RCC 7860 (cell line): ENCODE measurements at regions not wholly inside any gene's neighbourhood (a gene's known extent, or its start where the extent isn't known, plus 50 kb on each side); places are given as distances from the start of the nearest gene placed in this dataset.
A peak's percentile ranks its signal among the peaks of the same experiment; 100 is the strongest.

Experiments
- DNase-seq: peaks from one replicate; pipeline ENCODE4 v3.0.0-alpha.2; 2015; ENCODE audit warnings: low spot score
- FAIRE-seq: peaks from 2 replicates; lab custom pipeline; 2012; peaks lifted over from hg19 to GRCh38; lab: Jason Lieb, UNC

DNA sequence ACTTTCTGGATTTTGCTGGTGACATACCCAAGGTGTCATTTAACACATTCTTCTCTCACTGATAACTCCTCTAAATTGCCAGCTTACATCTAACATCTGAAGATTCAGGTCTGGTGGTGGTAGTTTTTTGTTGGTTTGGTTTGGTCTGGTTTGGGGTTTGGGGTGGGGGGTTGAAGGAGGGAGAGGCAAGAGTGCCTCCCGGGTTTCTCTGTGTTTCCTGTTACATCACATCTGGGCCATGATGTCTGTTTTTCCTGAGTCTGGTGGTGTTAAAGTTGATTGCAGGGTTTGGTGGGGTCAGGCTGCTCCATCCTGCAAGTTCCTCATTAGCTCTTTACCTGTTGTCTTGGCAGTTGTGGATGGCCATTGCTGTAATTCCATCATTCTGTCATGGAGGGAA lies 155.8 kb upstream of the UBL3 start:
- no peak for DNase-seq
- no peak for FAIRE-seq

DNA sequence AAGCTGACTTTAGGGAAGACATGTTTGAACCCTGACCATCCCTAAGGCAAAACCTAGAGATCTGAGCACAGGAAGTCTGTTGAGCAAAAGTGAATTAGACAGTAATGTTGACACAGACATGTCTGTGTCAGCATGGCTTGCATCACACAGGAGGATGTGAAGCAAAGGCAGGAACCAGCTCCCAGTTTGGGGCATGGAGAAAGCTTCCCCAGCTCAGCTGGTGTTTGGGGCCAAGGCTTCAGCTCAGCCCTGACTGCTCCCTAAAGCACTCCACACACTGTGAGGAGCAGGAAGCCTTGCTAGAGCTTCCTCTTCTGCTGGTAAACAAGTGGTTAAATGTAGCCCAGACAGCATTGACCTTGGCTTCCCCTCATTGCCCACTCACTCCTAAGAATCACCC lies 153.8 kb upstream of the UBL3 start:
- no peak for FAIRE-seq

DNA sequence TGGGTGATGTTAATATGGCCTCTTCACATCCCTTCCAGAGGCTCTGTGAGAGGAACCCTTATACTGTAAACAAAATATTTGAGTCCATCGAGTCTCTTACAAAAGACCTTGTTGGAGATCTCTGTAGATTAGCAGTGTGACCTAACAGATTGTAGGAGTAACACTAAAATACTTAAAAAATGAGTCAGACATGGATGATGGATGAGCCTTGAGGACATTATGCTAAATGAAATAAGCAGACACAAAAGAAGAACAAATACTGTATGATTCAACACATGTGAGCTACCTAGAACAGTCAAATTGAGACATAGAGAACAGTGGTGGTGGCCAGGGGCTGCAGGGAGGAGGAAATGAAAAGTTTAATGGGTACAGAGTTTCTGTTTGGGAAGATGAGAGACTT lies 152.2 kb upstream of the UBL3 start:
- DNase-seq: peak; percentile 80
- FAIRE-seq: peak; percentile 62

More for the DNA sequence above, 153.8 kb upstream of the UBL3 start:
- no peak for DNase-seq

DNA sequence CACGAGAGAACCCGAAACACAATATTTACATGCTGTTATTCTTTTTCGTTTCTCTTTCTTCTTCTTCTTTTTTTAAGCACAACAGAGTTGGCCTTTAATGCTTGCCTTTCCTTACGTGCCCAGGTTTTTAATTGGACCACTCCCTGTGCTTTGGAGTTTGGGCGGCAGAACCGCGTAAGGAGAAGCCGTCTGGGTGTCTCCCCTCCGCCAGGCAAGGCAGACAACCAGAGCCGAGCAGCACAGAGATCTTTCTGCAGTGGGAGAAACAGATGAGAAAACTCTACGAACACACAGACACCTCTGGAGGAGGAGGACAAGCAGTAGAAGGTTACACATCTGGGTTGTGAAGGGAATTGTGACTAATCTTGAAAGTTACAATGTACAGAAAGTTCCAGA lies 150.0 kb upstream of the UBL3 start:
- FAIRE-seq: no peak

DNA sequence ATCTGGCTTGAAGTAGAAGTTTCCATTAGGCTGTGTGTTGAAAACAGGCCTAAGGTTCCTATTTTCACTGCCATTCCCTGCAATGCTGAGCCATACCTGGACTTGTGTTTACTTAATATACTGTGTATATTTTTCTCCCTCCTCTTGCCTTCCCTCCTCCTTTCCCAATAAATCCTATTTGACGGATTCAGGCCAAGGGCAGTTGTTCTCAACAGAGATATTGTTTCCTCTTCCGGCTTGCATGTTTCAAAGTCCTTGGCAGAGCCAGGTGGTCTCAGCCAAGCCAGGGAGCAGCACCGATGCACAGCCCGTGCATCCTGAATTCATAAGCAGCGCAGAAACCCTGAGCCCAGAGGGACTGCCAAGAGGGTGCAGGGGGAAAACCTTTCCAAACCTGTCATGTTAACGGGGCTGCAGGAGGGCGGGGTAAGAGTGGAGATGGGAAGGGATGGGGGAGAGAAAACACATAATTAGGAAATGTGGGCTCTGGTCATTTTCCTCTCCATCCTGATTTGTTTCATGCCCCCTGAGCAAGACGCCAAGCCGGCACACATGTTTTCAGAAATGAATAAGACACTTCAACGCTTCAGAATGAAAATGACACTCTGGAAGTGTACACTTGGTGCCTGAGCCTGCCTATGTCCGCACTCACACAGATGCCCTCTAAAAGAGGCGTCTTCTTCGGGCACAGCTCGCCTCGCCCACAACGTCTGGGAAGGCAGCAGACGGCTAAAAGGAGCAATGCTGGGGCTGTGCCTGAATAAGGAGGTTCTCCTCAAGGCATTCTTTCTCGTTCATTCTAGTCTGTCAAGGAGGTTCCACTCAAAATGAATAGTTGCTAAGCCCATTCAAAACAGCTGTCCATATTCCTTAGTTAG lies 149.3 kb upstream of the UBL3 start:
- DNase-seq (no peak), FAIRE-seq (no peak)

More for the DNA sequence above, 150.0 kb upstream of the UBL3 start:
- no peak for DNase-seq

DNA sequence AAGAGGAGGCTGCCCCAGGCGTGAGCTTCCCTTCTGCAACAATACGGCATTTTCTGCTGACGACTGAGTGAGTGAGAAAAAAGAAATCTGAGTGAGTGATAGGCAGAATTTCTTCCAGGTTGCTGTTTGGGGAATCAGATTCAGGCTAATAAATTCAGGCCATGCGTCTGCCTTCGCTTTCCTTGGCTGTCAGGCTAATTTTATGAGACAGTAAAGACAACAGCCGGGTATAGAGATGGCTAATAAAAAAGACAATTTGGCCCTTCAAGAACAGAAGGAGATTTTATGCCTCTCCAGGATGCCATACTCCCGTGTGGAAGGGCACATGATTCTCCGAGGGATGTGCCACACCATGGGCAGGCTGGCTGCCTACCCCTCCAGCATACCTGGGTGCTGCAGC lies 145.9 kb upstream of the UBL3 start:
- no peak for FAIRE-seq
- no peak for DNase-seq

DNA sequence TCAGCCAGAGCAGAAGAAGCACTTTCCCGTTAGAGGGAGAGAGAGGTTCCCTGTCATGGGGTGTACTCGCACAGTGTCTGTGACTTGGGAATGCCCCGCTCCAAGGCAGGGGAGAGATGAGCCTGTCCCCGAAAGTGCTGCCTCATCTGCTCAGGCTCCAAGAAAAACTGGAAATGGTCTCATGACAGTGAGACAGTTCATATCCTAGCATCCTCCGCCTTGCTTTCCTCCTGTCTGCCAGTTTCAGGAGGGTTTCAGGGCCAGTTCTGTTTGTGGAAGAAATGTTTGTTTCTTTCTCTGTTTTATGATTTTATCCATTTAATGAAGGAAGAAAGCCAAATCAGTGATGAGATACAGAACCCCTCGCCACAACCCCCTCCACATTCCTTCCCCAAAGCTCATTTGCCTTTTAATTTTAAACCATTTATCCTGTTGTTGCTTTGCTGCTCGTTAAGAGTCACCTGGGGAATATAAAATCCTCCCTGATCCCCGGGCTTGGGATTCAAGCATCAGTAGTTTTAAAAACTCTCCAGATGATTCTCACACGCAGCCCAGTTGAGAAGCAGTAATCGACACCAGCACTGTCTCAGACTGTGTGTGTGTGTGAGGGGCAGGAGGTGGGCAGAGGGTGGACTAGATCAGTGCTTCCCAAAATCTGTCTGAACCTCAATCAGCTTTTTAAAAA lies 144.6 kb upstream of the UBL3 start:
- FAIRE-seq: no peak

DNA sequence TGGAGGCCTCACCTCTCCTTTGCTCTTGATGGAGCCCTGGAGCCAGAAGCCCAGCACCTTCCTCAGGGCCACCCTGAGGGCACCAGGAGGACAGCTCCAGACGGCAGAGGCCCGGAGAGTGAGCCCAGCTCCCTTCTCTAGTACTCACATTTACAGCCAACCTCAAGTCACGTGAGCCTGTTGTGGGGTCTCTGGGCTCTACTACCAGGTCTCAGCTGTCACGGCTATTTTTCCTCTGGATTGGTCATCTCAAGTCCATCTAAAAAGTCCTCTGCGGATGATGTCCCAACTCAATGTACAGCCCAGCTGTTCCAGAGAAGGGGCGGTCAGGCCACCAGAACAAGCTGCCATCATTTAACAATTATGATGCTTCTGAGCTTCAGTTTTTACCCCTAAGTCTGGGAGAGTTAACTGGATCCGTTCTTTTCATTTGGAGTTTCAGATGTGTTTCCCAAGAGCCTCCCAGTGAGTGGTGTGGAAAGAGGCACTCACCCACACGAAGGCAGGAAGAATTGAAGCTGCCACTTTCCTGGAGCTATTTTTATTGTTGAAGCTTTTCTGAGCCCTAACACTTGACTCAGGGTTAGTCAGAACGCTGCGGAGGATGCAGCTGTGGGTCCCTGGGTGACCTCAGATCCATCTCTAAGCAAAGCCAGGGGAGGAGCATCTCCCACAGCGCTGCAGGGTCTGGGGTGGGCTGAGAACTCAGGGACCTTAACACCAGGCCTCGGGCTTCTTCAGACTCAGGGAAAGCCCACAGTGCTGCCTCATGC lies 143.5 kb upstream of the UBL3 start:
- peak; percentile 48 for DNase-seq

More for the DNA sequence above, 144.6 kb upstream of the UBL3 start:
- no peak for DNase-seq

DNA sequence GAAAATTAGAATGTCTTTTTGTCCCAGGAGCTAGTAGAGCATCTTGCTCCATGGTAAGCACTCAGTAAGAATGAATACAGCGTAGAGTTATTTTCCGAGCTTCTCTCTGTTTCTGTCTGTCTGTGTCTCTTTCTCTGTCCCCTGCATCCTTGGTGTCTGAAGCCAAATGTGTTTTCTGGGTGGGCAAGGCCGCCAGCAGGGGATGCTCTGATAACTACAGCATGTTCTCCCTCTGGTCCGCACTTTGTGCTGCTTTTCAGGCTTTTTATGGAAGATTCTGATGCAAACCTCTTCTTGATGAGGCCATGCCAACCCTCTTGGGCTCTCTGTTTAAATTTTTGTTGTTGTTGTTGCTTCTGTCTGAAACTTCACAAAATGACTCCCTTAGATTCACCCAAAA lies 142.8 kb upstream of the UBL3 start:
- FAIRE-seq: no peak
- no peak for DNase-seq

More for the DNA sequence above, 143.5 kb upstream of the UBL3 start:
- no peak for FAIRE-seq

DNA sequence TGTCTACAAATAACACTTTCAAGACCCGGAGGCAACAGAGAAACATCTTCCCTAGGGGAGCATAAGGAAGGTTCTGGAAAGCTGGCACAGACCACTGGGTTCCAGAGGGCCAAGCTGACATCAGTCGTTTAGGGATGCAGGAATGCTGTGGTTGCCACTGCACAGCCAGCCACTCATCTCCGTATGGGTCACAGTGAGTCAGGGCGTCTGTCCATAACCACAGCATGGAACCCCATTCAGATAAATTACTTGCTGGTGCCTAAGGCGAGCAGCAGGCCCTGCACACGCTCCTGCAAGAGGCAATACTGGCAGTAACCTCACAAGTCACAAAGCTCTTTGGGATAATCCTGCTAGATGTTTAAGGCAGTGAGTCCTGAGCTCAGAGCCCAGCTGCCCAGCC lies 140.9 kb upstream of the UBL3 start:
- peak; percentile 86 for FAIRE-seq
- peak; percentile 93 for DNase-seq

DNA sequence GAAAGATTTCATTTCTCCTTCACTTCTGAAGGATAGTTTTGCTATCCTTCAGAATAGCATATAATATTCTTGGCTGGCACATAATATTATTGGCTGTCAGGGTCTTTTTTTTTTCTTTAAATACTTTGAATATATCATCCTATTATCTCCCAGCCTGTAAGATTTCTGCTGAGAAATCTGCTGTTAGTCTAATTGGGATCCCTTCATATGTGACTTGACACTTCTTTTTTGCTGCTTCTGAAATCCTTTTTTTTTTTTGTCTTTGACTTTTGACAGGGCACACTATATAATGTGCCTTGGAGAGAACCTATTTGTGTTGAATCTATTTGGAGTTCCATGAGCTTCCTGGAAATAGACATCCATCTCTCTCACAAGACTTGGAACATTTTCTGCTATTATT lies 136.9 kb upstream of the UBL3 start:
- FAIRE-seq (no peak), DNase-seq (no peak)

DNA sequence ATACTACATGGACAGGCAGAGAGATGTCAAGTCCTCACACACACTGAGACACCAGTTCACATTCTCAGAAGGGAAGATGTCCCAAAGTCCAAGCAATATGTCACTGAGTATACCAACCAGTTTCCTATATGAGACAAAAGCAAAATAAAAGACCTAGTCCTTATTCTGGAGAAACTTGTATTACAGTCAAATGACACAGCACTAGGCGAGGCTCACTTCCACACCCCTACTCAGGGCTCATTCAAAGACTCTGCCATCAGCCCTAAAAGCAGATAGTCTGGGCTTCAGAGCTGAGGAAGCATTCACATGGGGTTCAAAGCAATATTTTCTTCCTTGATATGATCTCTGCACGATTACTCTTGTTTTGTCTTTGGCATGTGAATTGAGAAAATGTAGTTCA lies 129.9 kb upstream of the UBL3 start:
- no peak for FAIRE-seq
- no peak for DNase-seq

DNA sequence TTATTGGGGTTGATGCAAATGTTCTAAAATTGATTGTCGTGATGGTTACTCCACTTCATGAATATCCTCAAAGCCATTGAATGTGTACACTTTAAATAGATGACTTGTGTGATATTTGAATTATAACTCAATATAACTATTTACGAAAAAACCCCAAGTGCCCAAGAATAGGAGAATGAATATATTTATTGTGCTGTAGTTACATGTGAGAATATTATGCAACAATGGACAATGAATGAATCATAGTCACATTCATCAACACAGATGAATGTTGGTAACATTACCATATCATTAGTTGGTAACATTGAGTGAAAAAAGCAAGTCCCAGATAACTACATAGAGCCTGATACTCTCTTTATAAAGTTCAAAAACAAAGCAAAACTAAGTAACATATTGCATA lies 127.8 kb upstream of the UBL3 start:
- no peak for FAIRE-seq
- no peak for DNase-seq

DNA sequence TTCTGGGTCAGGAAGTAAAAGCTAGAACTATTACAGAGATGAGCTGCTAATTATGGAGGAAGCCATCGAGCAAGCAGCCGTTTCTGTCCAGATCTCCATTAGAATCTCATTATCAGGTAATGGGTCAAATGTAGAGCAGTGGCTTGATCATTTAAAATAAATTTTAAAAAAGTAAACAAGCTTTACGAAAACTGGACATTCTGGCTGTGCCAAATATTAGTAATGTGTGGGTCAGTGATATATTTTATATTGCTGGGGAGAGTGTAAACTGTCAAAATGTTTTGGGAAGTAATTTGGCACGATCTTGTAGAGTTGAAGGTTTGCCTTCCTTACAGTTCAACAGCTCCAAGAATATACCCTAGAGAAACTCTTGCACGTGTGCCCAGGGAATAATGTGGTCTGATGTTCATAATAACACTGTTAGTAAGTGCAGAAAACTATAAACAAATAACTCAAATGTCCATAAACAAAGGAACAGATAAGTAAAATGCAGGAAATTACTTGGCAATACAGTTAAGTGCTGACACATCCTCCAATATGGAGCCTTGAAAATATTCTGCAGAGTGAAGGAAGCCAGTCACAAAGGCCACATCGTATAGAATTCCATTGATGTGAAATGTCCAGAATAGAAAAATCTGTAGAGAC lies 127.2 kb upstream of the UBL3 start:
- no peak for DNase-seq
- no peak for FAIRE-seq

DNA sequence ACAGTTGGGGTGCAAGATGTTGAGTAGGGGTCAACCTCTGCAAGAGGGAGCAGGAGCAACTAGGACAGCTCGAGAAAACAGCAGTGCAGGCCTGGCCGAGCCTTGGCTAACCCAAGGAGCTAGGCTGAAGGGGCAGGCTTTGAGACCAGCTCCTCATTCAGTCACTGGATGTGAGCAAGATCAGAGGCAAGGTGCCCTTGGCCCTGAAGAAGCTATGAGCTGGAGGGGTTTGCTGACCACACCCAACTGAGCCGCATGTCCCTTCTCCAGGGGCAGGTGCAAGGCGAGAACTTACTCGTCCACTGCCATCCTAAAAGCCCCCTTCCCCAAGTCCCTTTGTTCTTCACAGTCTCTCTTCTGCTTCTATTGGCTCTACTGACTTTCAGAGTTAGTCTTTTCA lies 126.1 kb upstream of the UBL3 start:
- no peak for DNase-seq
- FAIRE-seq: no peak

DNA sequence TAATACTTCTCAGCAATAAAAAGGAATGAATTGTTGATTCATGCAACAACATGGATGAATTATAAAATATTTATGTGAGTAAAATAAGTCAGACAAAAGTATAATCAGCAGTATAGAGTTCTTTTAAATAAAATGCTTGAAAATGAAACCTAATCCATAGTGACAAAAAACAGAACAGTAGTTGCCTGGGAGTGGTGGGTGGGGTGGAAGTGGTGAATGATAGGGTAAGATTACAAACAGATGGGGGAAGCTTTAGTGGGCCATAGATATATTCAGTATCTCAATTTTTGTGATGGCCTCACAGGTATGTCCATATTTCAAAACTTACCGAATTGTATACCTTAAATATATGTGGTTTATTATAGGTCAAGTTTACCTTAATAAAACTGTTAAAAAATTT lies 124.9 kb upstream of the UBL3 start:
- FAIRE-seq (no peak), DNase-seq (no peak)

DNA sequence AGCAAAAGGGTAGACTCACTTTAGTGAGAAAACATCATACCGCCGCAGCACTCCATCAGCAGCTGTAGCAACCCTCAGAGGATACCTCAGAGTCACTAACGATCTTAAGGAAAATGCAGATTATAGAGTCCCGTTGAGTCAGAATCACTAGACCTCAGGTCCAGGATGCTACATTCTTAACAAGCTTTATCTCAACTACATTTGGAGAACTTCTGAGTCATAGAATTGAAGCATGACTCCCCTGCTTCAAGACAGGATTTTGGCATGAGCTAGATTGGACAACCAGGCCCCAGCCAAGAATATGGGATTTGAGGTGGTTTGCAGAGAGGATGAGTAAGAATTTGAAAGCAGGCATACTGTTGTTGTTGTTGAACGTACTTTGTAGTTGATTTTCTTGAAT lies 118.9 kb upstream of the UBL3 start:
- FAIRE-seq: no peak
- DNase-seq: peak; percentile 12

DNA sequence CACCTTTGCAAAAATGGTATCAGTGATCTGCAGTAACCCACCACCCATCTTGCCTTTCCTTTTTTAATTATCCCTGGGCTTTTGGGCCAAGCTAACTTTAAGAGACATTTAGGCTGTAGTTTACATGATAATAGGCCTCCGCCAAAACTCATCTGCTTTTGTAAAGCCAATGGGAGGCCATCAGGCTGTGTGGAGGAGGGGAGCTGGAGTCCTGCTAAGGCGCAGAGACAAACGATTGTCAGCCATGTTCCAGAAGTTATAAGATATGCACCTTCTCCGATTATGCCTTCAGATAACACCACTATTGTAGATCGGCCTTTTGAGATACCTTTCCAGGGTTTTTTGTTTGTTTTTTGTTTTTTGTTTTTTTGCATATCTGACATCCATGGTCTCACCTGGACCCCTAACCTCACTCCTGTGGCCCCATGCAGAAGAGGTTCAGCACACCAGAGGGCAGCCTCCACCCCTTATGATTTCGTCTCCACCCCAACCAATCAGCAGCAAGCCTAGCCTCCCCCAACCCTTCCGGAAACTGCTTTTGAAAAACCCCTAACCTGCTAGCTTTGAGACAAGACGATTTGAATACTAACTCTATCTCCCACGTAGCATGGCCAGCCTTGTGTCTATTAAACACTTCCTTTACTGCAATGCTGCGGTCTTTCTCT lies 113.9 kb upstream of the UBL3 start:
- DNase-seq: no peak
- no peak for FAIRE-seq

DNA sequence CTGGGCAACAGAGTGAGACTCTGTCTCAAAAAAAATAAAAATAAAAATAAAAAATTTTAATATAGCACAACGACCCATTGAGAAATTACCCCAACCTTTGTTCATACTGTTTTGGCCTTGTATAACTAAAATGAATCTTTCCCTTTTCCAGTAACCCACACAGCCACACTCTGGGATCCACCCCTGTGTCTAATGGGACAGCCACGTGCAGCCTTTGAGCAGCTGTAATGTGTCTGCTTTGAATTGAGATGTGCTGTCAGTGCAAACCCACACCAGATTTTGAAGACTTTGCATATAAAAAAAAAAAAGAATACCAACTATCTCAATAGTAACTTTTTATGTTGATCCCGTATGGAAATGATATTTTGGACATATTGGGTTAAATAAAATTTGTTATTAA lies 112.7 kb upstream of the UBL3 start:
- FAIRE-seq: no peak

DNA sequence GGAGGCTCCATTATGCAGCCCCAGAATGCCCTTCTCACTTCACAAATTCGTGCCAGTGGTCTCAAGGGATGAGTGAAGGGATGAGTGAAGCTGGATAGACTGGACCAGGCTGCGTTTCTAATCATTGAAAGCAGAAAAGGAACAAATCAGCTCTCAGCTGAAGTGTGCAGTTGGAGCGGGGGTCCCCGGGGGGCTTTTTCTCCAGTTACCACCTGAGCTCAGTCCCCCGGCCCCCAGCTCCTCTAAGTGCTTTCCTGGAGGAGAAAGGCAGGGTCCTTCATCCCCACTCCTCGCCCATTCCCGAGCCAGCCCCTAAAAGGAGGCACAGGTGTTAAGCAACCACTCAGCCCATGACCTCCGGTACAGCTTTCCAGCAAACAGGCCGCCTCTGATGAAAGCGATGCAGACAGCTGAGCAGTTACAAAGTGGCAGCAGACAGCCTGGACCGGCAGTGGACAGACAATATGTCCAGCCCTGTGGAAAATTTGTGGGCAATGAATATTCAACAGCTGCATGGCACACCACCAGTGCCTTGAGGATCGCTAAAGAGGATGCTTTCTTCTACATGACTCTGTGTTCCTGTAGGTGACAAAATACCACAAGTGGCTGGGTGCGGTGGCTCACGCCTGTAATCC lies 110.7 kb upstream of the UBL3 start:
- no peak for FAIRE-seq
- DNase-seq: no peak

More for the DNA sequence above, 112.7 kb upstream of the UBL3 start:
- DNase-seq: no peak
